ENCODE measurements at regions not wholly inside any gene's neighbourhood (a gene's known extent, or its start where the extent isn't known, plus 50 kb on each side); places are given as distances from the start of the nearest gene placed in this dataset.
"Not testable (repeated sequence)": the region's sequence is repeated elsewhere in the genome, so short reads cannot be mapped to it uniquely, and the experiment has no call there.

DNA sequence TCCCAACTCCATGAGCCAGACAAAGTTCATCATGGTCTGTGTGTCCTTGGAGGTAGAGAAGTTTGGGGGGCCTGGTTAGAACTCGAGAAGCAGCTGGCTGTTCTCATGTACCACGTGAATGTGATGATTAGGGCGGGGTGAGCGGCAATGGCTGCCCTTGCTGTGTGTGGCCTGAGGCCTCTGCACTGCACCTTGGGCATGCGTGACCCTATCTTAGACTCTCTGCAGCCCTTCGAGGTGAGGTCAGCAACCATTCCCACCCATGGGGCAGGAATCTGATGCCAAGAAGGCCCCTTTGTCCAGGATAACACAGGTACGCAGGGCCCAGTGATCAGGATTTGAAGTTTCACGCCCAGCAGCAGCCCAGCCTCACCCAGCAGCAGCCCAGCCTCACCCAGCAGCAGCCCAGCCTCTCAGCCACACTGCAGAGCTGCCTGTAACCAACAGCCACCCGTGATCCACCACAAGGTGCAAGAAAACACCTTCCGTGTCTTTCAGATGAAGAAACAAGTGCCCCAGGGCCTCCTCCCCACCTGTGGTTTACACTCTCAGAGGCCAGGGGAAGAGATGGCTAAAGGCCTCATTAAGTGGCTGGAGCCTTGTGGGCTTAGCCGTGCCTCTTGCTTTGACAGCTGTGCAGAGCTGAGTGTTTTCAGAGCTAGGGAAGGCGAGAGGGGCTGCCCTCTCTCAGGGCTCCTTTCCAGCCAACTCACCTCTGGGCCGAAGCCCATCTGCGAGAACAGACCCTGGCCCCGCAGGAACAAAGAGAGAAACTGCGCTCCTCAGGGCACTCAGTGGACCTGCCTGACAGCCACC is 195.2 kb upstream of the CDH4 start:
- no peak for DNase-seq

DNA sequence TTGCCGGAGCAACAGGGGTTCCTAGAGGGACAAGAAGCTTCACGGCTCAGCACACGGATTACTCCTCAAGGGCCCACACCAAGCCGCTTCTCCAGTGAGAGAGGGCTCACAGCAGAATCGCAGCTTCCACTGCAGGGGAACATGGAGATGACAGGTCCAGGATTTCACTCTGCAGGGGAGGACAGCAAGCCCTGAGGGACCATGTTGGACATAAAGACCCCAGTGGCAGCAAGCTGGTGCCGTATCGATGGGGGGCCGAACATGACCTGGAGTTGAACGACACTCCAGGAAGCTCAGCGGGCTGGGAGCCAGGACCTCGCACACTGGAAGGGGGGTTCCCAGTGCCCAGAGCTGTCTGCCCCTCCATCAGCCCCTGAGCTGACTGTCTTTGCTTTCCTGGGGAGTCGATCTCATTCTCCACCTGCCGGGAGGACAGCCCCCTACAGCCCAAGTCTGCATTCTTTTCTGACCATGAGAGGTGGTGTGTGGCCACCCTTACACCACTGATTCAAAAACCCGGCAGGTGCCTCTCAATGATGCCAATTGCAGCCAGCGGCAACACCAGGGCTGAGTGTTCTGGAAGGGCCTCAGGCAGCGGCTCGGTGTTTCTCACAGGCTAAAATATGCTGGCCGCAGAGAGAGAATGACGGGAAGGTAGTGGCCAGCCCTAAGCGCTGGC is 194.5 kb upstream of the CDH4 start:
- no peak for DNase-seq

DNA sequence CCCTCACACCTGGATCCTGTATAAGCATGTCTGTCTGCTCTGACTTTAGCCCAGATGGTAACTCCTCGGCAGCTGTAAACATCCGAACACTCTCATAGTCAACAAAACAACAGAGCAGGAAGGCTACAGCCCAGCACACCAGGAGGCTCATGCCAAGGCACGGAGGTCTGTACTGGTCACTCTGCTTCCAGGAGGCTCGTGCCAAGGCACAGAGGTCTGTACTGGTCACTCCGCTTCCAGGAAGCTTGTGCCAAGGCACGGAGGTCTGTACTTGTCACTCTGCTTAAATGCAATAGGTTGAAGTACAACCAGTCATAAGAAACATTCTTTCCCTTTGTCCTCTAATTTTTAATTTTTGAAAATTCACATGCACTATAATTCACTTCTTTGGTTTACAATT is 190.1 kb upstream of the CDH4 start:
- DNase-seq: no peak

DNA sequence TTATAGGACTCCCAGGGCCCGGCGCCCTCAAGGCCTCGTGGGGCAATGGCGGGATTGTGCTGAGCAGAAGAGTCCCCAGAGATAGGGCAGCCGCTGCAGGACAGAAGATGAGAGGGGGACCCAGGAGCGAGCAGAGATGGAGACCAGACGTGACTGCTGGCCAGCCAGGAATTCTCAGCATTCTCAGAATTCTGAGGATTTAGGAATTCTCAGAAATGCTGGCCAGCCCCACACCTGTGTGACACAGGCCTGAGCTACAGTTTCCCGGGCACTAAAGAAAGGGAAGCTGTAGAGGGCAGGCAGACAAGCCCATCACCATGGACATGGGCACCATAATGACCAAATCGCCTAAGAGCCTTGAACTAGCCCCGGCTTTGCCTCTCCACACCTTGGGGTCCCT is 186.2 kb upstream of the CDH4 start:
- no peak for DNase-seq

DNA sequence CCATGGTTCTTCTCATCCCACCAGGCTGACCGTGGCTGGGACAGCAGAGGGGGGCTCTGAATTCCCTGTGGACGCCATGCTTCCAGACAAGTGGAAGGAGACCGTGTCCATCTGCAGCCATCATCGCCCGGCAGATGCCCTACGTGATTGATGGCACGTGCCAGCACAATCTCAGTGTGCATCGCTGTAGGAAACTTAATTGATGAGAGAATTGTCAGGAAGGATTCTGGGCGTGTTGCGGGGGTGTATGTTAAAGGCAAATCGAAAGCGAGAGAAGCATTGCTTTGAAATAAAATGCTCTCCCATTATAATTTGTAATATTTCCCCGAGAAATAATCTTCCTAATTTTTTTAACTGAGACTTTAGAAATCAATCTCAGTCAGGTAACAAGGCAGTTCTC is 185.5 kb upstream of the CDH4 start:
- DNase-seq: no peak

- no peak for DNase-seq
These were observed 184.8 kb upstream of the CDH4 start for GRCh38 chr20:61067221-61067620.

- no peak for DNase-seq
These were observed 179.7 kb upstream of the CDH4 start for GRCh38 chr20:61072398-61072797.

GRCh38 chr20:61073376-61073775 is 178.7 kb upstream of the CDH4 start:
- no peak for DNase-seq

- DNase-seq: no peak
These were observed 169.3 kb upstream of the CDH4 start for GRCh38 chr20:61082720-61083119.

GRCh38 chr20:61083431-61083830 is 168.6 kb upstream of the CDH4 start:
- no peak for DNase-seq

DNA sequence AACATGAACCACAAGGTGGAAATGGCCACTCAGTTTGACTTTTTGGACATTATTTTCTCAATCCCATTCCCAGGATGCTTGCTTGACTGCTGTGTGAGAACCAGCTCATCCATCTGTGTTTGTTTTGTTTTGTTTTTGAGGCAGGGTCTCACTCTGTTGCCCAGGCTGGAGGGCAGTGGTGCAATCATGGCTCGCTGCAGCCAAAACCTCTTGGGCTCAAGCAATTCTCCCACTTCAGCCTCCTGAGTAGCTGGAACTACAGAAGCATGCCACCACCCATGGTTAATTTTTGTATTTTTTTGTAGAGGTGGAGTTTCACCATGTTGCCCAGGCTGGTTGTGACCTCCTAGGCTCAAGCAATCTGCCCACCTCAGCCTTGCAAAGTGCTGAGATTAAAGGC is 166.0 kb upstream of the CDH4 start:
- DNase-seq: no peak

DNA sequence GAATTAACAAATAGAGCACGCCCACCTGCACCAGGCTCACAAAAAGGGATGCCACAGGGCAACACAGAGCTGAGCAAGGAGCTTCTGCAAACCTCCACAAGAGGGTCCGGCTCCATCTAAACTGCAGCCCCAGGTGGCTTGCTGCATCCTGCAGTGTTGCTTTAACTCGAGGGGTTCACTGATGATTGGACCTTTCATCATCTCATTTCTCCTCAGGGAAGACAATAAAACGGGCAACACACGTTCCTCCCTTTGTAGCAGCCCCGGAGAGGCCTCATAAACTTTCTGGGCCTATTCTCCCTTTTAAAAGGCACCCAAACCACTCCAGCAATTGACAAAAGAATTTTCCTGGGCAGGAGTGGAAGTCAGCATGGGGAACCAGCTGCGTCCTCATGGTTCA is 161.5 kb upstream of the CDH4 start:
- DNase-seq: no peak

GRCh38 chr20:61092251-61092650 is 159.8 kb upstream of the CDH4 start:
- DNase-seq: no peak

GRCh38 chr20:61094581-61094980 is 157.5 kb upstream of the CDH4 start:
- DNase-seq: no peak

DNA sequence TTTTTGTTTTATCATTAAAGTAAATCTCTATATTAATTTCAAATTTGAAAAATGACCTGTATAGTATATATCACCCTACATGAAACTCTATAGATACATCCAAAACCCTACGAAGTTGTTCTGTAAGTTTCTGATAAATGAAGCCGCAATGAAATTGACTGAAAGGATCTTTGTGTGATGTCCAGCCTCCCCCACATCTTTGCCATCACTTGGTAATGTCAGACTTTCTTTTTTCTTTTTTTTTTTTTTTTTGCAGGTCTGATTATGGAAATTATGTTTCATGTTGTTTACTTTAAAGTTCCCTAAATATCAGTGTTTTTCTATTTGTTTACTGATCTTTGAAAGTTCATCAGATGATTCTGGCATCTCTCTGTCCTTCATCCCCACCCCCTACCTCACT is 155.6 kb upstream of the CDH4 start:
- DNase-seq: no peak

DNA sequence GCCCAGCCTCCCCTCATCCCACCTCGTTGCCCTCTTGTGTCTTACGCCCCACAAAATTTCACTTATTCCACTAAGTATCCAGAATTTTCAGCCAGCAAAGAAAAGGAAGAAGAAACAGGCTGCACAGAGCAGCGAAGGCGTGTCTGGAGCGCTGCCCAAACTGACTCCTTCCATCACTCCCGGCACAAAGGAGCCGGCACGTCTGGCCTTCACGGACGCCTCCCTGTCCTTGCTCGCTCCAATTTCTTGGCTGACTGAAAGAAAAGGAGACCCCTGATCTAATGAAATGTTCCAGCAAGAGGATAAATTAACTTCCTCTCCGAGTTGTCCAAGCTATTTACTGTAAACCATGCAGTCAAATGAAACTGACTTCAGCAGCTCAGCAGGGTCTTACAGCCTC is 152.3 kb upstream of the CDH4 start:
- DNase-seq: no peak

- no peak for DNase-seq
These were observed 151.6 kb upstream of the CDH4 start for GRCh38 chr20:61100489-61100888.

DNA sequence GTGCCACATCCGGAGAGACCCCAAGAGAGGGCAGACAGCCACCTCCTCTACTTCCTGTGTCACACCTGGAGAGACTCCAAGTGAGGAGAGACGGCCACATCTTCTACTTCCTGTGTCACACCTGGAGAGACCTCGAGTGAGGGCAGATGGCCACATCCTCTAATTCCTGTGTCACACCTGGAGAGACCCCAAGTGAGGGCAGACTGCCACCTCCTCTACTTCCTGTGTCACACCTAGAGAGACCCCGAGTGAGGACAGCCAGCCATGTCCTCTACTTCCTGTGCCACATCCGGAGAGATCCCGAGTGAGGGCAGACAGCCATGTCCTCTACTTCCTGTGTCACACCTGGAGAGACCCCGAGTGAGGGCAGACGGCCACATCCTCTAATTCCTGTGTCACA is 150.7 kb upstream of the CDH4 start:
- DNase-seq: not testable (repeated sequence)

- DNase-seq: no peak
These were observed 147.8 kb upstream of the CDH4 start for GRCh38 chr20:61104232-61104631.

DNA sequence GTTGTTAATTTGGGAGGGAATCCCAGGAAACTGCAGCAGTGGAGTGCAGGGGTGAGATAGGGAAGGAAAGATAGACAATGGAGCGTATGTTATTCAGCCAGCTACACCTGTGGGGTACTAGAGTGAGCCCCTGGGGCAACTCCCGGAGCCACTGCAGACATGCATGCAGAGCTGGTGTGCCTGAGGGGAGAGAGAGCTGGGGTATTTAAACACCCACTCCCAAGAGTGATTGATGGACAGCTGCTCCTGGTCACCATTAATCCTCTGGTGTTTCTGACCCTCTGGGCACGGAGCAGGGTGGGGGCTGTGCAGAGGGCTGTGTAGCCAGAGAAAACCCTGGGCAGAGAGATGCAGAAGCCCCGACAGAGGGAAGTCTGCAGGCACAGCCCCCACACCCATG is 146.7 kb upstream of the CDH4 start:
- DNase-seq: no peak

DNA sequence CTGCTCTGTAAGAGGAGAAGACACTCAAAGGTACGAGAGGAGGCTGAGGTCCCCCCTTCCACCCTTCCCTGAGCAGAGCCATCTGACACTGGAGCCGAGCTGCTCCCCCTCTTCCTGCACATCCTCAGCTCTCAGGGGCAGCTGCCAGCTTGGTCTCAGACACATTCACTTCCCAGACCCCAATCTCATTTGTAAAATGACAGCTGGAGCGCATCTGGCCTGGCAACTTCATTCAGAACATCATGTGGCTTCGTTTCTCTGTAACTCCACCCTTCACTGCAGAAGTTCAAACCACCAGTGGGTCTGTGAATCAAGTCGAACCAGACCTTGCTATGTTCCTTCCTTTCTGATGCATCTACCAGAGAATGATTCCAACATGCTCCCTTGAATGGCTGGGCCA is 145.6 kb upstream of the CDH4 start:
- no peak for DNase-seq

DNA sequence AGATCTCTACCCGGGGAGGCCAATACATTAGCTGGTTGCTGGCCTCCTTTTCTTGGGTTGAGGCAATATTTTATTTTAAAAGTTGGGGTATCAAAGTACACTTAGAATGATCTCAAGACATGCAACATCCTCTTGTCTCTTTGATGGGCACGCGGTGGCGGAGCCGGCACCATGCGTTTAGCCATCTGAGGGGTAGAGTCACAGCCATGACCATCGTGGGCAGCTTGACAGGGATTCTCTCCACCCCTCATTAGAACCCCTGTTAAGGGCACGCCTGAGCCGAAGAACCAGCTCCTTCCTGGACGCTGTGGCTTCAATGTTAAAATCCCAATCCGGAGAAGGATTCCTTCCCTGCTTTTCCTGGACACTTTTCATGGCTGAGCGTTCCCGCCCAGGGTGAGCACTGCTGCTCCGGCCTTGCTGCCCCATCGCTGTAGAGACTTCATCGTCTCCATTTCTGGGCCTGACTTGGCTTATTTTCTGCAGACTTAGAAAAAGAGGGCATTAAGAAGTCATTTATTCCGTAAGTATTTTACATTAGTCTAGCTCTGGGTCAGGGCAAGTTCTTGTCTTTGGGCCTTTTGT is 142.7 kb upstream of the CDH4 start:
- no peak for DNase-seq

- no peak for DNase-seq
These were observed 139.5 kb upstream of the CDH4 start for GRCh38 chr20:61112515-61112914.

DNA sequence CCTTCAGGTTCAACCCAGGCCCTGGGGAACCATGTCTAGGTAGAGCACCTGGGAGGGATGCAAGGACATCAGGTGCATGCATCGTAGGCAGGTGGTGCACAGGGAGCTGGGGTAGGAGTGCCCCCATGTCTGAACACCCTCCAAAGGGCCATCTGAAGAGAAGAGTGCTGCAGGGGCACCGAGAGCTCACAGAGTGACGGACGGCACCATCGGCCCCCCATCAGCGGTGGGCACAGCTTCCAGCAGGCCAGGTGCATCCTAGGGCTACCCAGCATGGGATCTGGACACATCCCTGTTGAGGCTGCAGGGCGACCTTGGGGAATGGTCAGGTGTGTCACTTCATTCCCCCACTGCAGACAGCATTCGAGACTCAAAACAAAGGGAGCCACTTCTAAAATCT is 138.3 kb upstream of the CDH4 start:
- DNase-seq: no peak

Measured in effector CD4-positive, alpha-beta T cell (primary cell).